H1 (cell line): ENCODE measurements at regions not wholly inside any gene's neighbourhood (a gene's known extent, or its start where the extent isn't known, plus 50 kb on each side); places are given as distances from the start of the nearest gene placed in this dataset.
A peak's percentile ranks its signal among the peaks of the same experiment; 100 is the strongest.

Experiments used
- ASH2L ChIP-seq: fragments of 200-600, 300-600 bp; sonication (generic); IDR thresholded peaks from one replicate; pipeline ENCODE4 v1.7.1; 2017; ENCODE audit warnings: low read length
- CHD7 ChIP-seq: fragments of 300-600 bp; sonication (generic); IDR thresholded peaks from 2 replicates; pipeline ENCODE4 v1.7.1; 2012; ENCODE audit warnings: low read length, moderate library complexity, mild to moderate bottlenecking, inconsistent platforms; ENCODE audit not compliant: insufficient replicate concordance
- EP300 ChIP-seq, 2 experiments: IDR thresholded peaks; 1 replicate in 1 of 2; 2 replicates in 1 of 2; pipeline ENCODE4 v1.6.1; 2011 to 2012; ENCODE audit warnings: low read depth in 2 of 2, low read length in 2 of 2, mild to moderate bottlenecking in 2 of 2, borderline replicate concordance in 1 of 2, inconsistent platforms in 1 of 2, moderate library complexity in 1 of 2
- FOSL1 ChIP-seq: IDR thresholded peaks from 2 replicates; pipeline ENCODE4 v1.6.1; 2011; ENCODE audit warnings: mild to moderate bottlenecking, low read depth, low read length, moderate library complexity; ENCODE audit not compliant: insufficient read depth
- KDM5A ChIP-seq: fragments of 200-600 bp; IDR thresholded peaks from 2 replicates; pipeline ENCODE4 v1.7.1; 2012; ENCODE audit warnings: mild to moderate bottlenecking, low read length, inconsistent platforms, mixed read lengths
- POLR2A ChIP-seq, 2 experiments: IDR thresholded peaks; 1 replicate in 1 of 2; 2 replicates in 1 of 2; pipeline ENCODE4 v1.6.1; 2011; ENCODE audit warnings: low read depth in 2 of 2, low read length in 2 of 2, mild to moderate bottlenecking in 2 of 2; ENCODE audit errors: control extremely low read depth in 1 of 2
- POLR2AphosphoS5 ChIP-seq: IDR thresholded peaks from 2 replicates; pipeline ENCODE4 v1.6.1; 2011; ENCODE audit warnings: low read depth, low read length
- SIX5 ChIP-seq: IDR thresholded peaks from 2 replicates; pipeline ENCODE4 v1.6.1; 2011; ENCODE audit warnings: mild to moderate bottlenecking, low read depth, low read length
- SP2 ChIP-seq: IDR thresholded peaks from 2 replicates; pipeline ENCODE4 v1.6.1; 2012; ENCODE audit warnings: mild to moderate bottlenecking, low read length, inconsistent platforms
- SRF ChIP-seq: IDR thresholded peaks from 2 replicates; pipeline ENCODE4 v1.6.1; 2011; ENCODE audit warnings: mild to moderate bottlenecking, low read depth, low read length, moderate library complexity
- TF ChIP-seq, protein P1 (sequence below): IDR thresholded peaks from 2 replicates; pipeline ENCODE4 v1.6.1; 2012; ENCODE audit warnings: inconsistent platforms

DNA sequence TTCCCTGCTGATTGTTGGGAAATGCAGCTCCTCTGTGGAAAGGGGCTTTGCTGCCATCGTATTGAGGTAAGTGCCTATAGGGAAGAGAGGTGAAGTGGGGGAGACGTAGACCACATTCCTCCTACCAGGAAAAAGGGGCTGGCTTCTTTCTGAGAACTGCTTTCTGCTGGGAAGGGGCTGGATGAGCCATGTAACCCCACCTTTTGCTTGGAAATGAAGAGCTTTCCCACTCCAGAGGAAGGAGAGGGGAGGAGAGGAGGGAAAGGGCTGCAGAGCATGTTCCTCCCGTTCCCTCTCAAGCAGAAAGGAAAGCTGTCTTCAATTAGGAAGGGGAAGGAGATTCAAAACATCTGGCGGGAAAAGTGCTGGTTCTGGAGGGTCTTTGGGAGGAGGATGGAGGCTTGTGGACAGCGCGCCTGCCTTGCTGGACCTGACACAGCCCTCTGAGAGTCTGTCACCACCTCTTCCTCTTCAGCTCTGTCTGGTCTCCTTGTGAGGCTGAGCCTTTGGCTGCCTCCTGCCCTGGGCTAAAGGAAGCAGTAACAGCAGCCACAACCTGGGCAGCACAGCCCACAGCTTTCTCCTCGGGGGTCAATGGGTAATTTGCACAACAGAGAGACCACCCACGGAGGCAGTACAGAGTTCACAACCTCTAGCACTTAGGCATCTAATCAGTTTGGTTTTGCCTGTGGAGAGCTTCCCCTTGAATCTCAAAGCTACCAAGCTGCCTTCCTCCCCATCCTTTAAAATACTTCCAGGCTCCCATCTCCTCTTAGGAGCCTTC, 410.0 kb upstream of the TNP1 start (continued):
- TF ChIP-seq POLR2AphosphoS5: peak; percentile 67; the same call in 1 of the 2 replicates
- TF ChIP-seq, protein P1, sequence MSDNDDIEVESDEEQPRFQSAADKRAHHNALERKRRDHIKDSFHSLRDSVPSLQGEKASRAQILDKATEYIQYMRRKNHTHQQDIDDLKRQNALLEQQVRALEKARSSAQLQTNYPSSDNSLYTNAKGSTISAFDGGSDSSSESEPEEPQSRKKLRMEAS: no peak
- no peak for TF ChIP-seq ASH2L
- no peak; the same call in 1 of the 2 replicates for TF ChIP-seq SRF
- TF ChIP-seq POLR2A (IDR thresholded peaks at IDR 0.05; ENCODE audit: control extremely low read depth in 1 of 2, low read depth in 2 of 2, low read length in 2 of 2): no peak
- no peak for TF ChIP-seq SIX5
- TF ChIP-seq KDM5A: no peak
- peak in 1 of 2 experiments; percentile 71; a peak in 1 of 3 replicates for TF ChIP-seq EP300 (IDR thresholded peaks at IDR 0.05; ENCODE audit: borderline replicate concordance in 1 of 2, low read depth in 2 of 2, low read length in 2 of 2)
- no peak for TF ChIP-seq SP2
- TF ChIP-seq CHD7: peak; percentile 33
- no peak for TF ChIP-seq FOSL1
